Thyroid gland (tissue), 4 donors: ENCODE measurements at regions not wholly inside any gene's neighbourhood (a gene's known extent, or its start where the extent isn't known, plus 50 kb on each side); places are given as distances from the start of the nearest gene placed in this dataset.

Source experiments
- POLR2A ChIP-seq, 2 donors: fragments of 450-650 bp; IDR thresholded peaks; one replicate each; pipeline ENCODE4 v1.6.1; 2017; ENCODE audit warnings: antibody characterized with exemption in 2 of 2, mild to moderate bottlenecking in 2 of 2, moderate library complexity in 1 of 2
- TF ChIP-seq, protein P1 (sequence below), 6 experiments: fragments of 200-600 bp in 3 of 6; fragments of 450-650 bp in 3 of 6; sonication (generic) in 3 of 6; IDR thresholded peaks; one replicate each; pipeline ENCODE4 v1.5.1; 2016 to 2019; ENCODE audit warnings: antibody characterized with exemption in 6 of 6, mild to moderate bottlenecking in 2 of 6, inconsistent platforms in 1 of 6, moderate library complexity in 1 of 6

DNA sequence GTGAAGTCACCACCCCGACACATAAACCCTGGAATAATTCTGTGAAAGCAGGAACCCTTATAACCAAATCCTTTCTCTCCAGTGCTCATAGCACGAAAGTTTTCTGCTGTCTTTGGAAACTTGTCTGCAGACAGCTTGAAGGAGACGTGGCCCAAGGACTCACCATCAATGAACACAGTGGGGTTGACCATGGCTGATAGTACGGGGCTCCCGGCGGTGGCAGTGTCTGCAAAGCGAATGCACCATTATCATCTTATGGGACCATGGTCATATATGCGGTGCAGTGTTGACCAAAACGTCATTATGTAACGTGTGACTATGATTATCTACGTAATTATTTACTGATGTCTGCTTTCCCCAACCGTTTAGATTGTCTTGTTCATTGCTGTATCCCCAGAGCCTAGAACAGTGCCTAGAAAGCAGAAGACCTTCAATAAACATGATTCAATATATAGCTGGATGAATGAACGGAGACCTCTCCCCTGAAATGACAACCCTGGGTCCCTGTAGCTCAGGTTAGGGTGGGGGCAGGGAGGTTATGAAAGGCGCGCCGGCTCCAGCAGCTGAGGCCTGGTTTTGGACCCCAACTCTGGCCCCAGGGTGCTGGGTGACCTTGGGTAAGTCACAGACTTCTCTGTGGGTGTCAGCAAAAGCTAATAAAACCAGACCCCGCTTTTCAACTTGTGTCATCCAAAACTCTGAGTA lies 128.4 kb upstream of the ZBTB40 start:
- TF ChIP-seq, protein P1, sequence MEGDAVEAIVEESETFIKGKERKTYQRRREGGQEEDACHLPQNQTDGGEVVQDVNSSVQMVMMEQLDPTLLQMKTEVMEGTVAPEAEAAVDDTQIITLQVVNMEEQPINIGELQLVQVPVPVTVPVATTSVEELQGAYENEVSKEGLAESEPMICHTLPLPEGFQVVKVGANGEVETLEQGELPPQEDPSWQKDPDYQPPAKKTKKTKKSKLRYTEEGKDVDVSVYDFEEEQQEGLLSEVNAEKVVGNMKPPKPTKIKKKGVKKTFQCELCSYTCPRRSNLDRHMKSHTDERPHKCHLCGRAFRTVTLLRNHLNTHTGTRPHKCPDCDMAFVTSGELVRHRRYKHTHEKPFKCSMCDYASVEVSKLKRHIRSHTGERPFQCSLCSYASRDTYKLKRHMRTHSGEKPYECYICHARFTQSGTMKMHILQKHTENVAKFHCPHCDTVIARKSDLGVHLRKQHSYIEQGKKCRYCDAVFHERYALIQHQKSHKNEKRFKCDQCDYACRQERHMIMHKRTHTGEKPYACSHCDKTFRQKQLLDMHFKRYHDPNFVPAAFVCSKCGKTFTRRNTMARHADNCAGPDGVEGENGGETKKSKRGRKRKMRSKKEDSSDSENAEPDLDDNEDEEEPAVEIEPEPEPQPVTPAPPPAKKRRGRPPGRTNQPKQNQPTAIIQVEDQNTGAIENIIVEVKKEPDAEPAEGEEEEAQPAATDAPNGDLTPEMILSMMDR (IDR thresholded peaks at IDR 0.05): no peak
- TF ChIP-seq POLR2A (IDR thresholded peaks at IDR 0.05): no peak
